Spinal cord (tissue), 9 donors: ENCODE measurements at regions not wholly inside any gene's neighbourhood (a gene's known extent, or its start where the extent isn't known, plus 50 kb on each side); places are given as distances from the start of the nearest gene placed in this dataset.

Experiments
- DNase-seq, 6 donors: peaks; one replicate each; pipeline versions ENCODE4 v3.0.0 to v3.0.0-alpha.2; 2013 to 2015; ENCODE audit warnings: low spot score in 6 of 6, low read depth in 4 of 6
- H3K27ac ChIP-seq: one replicate; pipeline ENCODE4 v1.5.1; 2013; ENCODE audit warnings: low read depth, low read length, control low read depth
- H3K27me3 ChIP-seq: one replicate; pipeline ENCODE4 v1.6.1; 2013; ENCODE audit warnings: low read length; ENCODE audit not compliant: control insufficient read depth, insufficient read depth
- H3K36me3 ChIP-seq: one replicate; pipeline ENCODE4 v1.6.1; 2013; ENCODE audit warnings: low read length; ENCODE audit not compliant: control insufficient read depth, insufficient read depth
- H3K4me1 ChIP-seq: one replicate; pipeline ENCODE4 v1.6.1; 2013; ENCODE audit warnings: low read length; ENCODE audit not compliant: control insufficient read depth, insufficient read depth
- H3K4me3 ChIP-seq: one replicate; pipeline ENCODE4 v1.5.1; 2013; ENCODE audit warnings: low read depth, low read length, control low read depth
- H3K9me3 ChIP-seq: one replicate; pipeline ENCODE4 v1.6.1; 2013; ENCODE audit warnings: low read length; ENCODE audit not compliant: control insufficient read depth, insufficient read depth
- WGBS: methylation state at CpG from one replicate; pipeline ENCODE4 v1.1.5; 2013; ENCODE audit warnings: missing lambda C conversion rate; ENCODE audit not compliant: insufficient coverage; 5-methylcytosine and 5-hydroxymethylcytosine counted together
- donor health status: healthy.

DNA sequence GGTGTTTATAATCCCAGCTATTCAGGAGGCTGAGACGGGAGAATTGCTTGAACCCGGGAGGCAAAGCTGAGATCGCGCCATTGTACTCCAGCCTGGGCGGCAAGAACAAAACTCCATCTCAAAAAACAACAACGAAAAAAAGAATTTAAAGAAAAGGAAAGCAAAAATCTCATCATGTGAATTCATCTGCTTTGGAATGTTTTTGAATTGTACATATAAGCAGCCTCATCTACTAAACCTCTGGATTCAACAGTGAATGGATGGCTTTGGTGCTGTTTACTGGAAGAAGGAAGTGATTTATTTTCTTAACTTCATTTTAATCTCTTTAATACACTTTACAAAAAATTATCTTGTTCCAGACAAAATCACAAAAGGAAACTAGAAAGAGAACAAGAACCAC is 51.8 kb upstream of the PNRC1 start:
- H3K27me3 ChIP-seq = no peaks in the 10 kb centered on the region
- WGBS = 82% methylated on average over 4 of the region's 6 CpGs
- H3K4me3 ChIP-seq = no peak overlapping the region
- no peaks in the 10 kb centered on the region for H3K9me3 ChIP-seq
- DNase-seq = no peak
- no peak overlapping the region for H3K27ac ChIP-seq
- H3K36me3 ChIP-seq = no peaks in the 10 kb centered on the region
- H3K4me1 ChIP-seq = peaks cover under 1% of the 10 kb centered on the region

- H3K36me3 ChIP-seq = no peaks in the 10 kb centered on the region
- no peak overlapping the region for H3K27ac ChIP-seq
- H3K27me3 ChIP-seq = no peaks in the 10 kb centered on the region
- H3K4me3 ChIP-seq = no peak overlapping the region
- H3K4me1 ChIP-seq = peaks cover 6% of the 10 kb centered on the region
- no peak for DNase-seq
- 86% methylated on average over 2 of the region's 2 CpGs for WGBS
- H3K9me3 ChIP-seq = no peaks in the 10 kb centered on the region
These were observed 52.8 kb upstream of the PNRC1 start for GRCh38 chr6:89027756-89028155.

GRCh38 chr6:89026151-89026550 is 54.4 kb upstream of the PNRC1 start:
- Histone ChIP-seq H3K27me3 (no peaks in the 10 kb centered on the region), H3K36me3 (no peaks in the 10 kb centered on the region), H3K4me1 (peaks cover 6% of the 10 kb centered on the region), H3K4me3 (no peak overlapping the region), H3K9me3 (no peaks in the 10 kb centered on the region), H3K27ac (no peak overlapping the region)
- DNase-seq = no peak
- WGBS = 96% methylated on average over 4 of the region's 4 CpGs

DNA sequence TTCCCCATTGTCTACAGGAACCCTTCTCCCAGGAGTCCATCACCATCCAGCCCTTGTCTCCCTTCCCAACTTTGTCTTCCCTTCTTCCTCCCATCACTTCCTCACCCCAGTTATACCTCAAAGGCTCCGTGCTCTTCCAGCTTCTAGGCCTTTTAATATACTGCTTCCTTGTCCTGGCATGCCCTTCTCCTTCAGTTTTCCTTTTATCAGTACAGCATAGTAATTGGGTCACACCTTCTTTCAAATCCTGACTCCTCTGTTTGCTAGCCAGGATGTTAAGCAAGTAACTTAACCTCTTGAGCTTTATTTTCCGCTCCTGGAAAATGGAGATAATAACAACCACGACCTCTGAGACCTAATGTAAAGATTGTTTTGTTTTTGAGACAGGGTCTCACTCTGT is 54.9 kb upstream of the PNRC1 start:
- peaks cover 6% of the 10 kb centered on the region for H3K4me1 ChIP-seq
- no peaks in the 10 kb centered on the region for H3K27me3 ChIP-seq
- no peak overlapping the region for H3K4me3 ChIP-seq
- H3K9me3 ChIP-seq = no peaks in the 10 kb centered on the region
- H3K36me3 ChIP-seq = no peaks in the 10 kb centered on the region
- DNase-seq = no peak
- no peak overlapping the region for H3K27ac ChIP-seq
- WGBS = 90% methylated on average over 3 of the region's 3 CpGs

- H3K27me3 ChIP-seq = no peaks in the 10 kb centered on the region
- 83% methylated on average over 1 of the region's 2 CpGs for WGBS
- DNase-seq = no peak
- H3K4me1 ChIP-seq = peaks cover 6% of the 10 kb centered on the region
- no peak overlapping the region for H3K4me3 ChIP-seq
- no peak overlapping the region for H3K27ac ChIP-seq
- H3K9me3 ChIP-seq = no peaks in the 10 kb centered on the region
- H3K36me3 ChIP-seq = no peaks in the 10 kb centered on the region
These were observed 56.1 kb upstream of the PNRC1 start for GRCh38 chr6:89024456-89024855.

DNA sequence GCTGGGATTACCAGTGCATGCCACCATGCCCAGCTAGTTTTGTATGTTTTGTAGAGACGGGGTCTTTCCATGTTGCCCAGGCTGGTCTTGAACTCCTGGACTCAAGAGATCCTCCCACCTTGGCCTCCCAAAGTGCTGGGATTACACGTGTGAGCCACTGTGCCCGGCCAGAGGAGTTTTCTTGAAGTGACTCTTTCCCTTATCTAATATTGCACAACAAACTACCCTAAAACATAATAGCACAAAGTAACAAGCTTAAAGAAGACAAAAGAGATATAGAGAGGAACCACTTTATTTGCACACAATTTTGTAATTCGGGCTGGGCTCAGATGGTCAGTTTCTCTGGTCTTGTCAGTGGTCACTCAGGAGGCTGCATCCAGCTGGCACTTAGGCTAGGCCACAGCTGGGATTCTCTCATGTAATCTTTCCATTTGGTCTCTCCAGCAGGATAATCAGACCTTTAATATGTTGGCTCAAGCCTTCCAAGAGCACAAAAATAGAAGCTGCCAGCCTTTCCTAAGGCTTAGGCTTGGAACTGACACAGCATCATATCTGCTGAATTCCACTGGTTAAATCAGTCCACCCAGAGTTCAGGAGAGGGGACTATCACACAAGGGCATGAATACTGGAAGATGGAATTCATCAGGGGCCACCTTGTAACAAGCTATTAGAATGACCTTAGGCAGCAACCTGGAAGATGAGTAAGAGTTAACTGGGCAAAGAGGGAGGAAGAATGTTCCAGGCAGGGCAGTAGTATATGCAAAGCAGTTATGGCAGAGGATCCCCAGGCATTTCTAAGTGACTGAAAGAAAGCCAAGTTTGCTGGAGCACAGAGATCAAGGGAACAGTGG is 56.7 kb upstream of the PNRC1 start:
- peak overlapping the region; percentile 15 for H3K27ac ChIP-seq
- H3K36me3 ChIP-seq = no peaks in the 10 kb centered on the region
- no peaks in the 10 kb centered on the region for H3K9me3 ChIP-seq
- peaks cover 6% of the 10 kb centered on the region for H3K4me1 ChIP-seq
- 75% methylated on average over 1 of the region's 4 CpGs for WGBS
- no peaks in the 10 kb centered on the region for H3K27me3 ChIP-seq
- peak in 1 of 6 donors; percentile 29 for DNase-seq
- no peak overlapping the region for H3K4me3 ChIP-seq

GRCh38 chr6:89022798-89023197 is 57.8 kb upstream of the PNRC1 start:
- Histone ChIP-seq H3K36me3 (no peaks in the 10 kb centered on the region), H3K4me1 (peaks cover 6% of the 10 kb centered on the region), H3K4me3 (no peak overlapping the region), H3K27me3 (no peaks in the 10 kb centered on the region), H3K27ac (peak overlapping the region; percentile 15), H3K9me3 (no peaks in the 10 kb centered on the region)
- peak in 3 of 6 donors; percentile 20 to 52 (median 36) for DNase-seq

- no peaks in the 10 kb centered on the region for H3K27me3 ChIP-seq
- no peaks in the 10 kb centered on the region for H3K36me3 ChIP-seq
- WGBS = 47% methylated on average over 2 of the region's 4 CpGs
- H3K4me3 ChIP-seq = no peak overlapping the region
- no peaks in the 10 kb centered on the region for H3K9me3 ChIP-seq
- H3K4me1 ChIP-seq = peaks cover 6% of the 10 kb centered on the region
- no peak overlapping the region for H3K27ac ChIP-seq
- no peak for DNase-seq
These were observed 58.2 kb upstream of the RNGTT start for GRCh38 chr6:89021629-89022028.

GRCh38 chr6:89015971-89016370 is 52.6 kb upstream of the RNGTT start:
- Histone ChIP-seq H3K27me3 (no peaks in the 10 kb centered on the region), H3K9me3 (no peaks in the 10 kb centered on the region), H3K36me3 (no peaks in the 10 kb centered on the region), H3K27ac (no peak overlapping the region), H3K4me3 (no peak overlapping the region), H3K4me1 (no peaks in the 10 kb centered on the region)
- no peak for DNase-seq
- WGBS = no CpG with 5 or more reads among the region's 2 CpGs

- DNase-seq = no peak
- Histone ChIP-seq H3K36me3 (no peaks in the 10 kb centered on the region), H3K27ac (no peak overlapping the region), H3K4me1 (no peaks in the 10 kb centered on the region), H3K27me3 (no peaks in the 10 kb centered on the region), H3K4me3 (no peak overlapping the region), H3K9me3 (no peaks in the 10 kb centered on the region)
- WGBS = 90% methylated on average over 5 of the region's 5 CpGs
These were observed 50.0 kb upstream of the RNGTT start for GRCh38 chr6:89013438-89013837.
